Suprapubic skin (tissue), 4 donors: ENCODE measurements at regions not wholly inside any gene's neighbourhood (a gene's known extent, or its start where the extent isn't known, plus 50 kb on each side); places are given as distances from the start of the nearest gene placed in this dataset.

ENCODE experiments used
- CTCF ChIP-seq, 2 donors: fragments of 200-600 bp in 1 of 2; fragments of 450-650 bp in 1 of 2; sonication (generic) in 1 of 2; IDR thresholded peaks; one replicate each; pipeline ENCODE4 v1.5.1; 2016 to 2019; ENCODE audit warnings: antibody characterized with exemption in 2 of 2, mild to moderate bottlenecking in 1 of 2, moderate library complexity in 1 of 2
- EP300 ChIP-seq: sonication (generic); formaldehyde crosslinking; IDR thresholded peaks from one replicate; pipeline ENCODE4 v1.6.1; 2017; ENCODE audit warnings: antibody characterized with exemption
- POLR2A ChIP-seq, 2 donors: fragments of 450-650 bp; IDR thresholded peaks; one replicate each; pipeline ENCODE4 v1.6.1; 2017; ENCODE audit warnings: antibody characterized with exemption in 2 of 2, mild to moderate bottlenecking in 2 of 2, moderate library complexity in 2 of 2
- POLR2AphosphoS5 ChIP-seq, 3 donors: sonication (generic); formaldehyde crosslinking; IDR thresholded peaks; one replicate each; pipeline ENCODE4 v1.6.1; 2017; ENCODE audit warnings: antibody characterized with exemption in 3 of 3

DNA sequence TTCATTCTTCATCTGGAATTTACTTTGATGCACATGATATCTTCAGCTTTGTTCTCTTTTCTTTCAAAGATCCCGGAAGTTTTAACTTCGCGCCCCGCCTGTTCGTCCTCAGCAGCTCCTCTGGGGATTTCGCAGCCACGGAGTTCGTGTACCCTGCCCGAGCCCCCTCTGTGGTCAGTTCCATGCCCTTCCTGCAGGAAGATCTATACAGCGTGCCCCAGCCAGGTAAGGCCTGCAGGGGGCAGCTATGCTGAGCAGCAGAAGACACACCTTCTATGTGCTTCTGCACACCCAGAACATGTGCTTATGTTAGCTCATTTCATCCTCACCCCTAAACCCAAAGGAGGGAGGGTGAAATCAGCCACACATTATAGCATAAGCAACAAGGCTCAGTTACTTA, 79.7 kb upstream of the LYZL2 start:
- TF ChIP-seq POLR2A (IDR thresholded peaks at IDR 0.05) = no peak
- TF ChIP-seq CTCF (IDR thresholded peaks at IDR 0.05) = no peak
- no peak for TF ChIP-seq POLR2AphosphoS5 (IDR thresholded peaks at IDR 0.05)
- no peak for TF ChIP-seq EP300
